SJCRH30 (cell line): ENCODE measurements at regions not wholly inside any gene's neighbourhood (a gene's known extent, or its start where the extent isn't known, plus 50 kb on each side); places are given as distances from the start of the nearest gene placed in this dataset.
A peak's percentile ranks its signal among the peaks of the same experiment; 100 is the strongest.
"Not testable (repeated sequence)": the region's sequence is repeated elsewhere in the genome, so short reads cannot be mapped to it uniquely, and the experiment has no call there.

Experiments
- DNase-seq, 2 experiments: peaks; one replicate each; pipeline ENCODE4 v3.0.0-alpha.2; 2015 to 2020
- H3K27ac ChIP-seq: fragments of 250-450 bp; sonication (Bioruptor Pico); 2 replicates; pipeline ENCODE4 v1.5.1; 2020; ENCODE audit warnings: mild to moderate bottlenecking, moderate library complexity
- H3K27me3 ChIP-seq: fragments of 250-450 bp; sonication (Bioruptor Pico); 2 replicates; pipeline ENCODE4 v1.5.1; 2020; ENCODE audit warnings: mild to moderate bottlenecking, moderate library complexity
- H3K36me3 ChIP-seq: fragments of 250-450 bp; sonication (Bioruptor Pico); 2 replicates; pipeline ENCODE4 v1.5.1; 2020; ENCODE audit warnings: mild to moderate bottlenecking, moderate library complexity
- H3K4me1 ChIP-seq: fragments of 250-450 bp; sonication (Bioruptor Pico); 2 replicates; pipeline ENCODE4 v1.5.1; 2020; ENCODE audit warnings: mild to moderate bottlenecking, moderate library complexity
- H3K4me3 ChIP-seq: fragments of 250-450 bp; sonication (Bioruptor Pico); 2 replicates; pipeline ENCODE4 v1.5.1; 2020; ENCODE audit warnings: mild to moderate bottlenecking, moderate library complexity
- H3K9me3 ChIP-seq: fragments of 250-450 bp; sonication (Bioruptor Pico); replicated peaks from 2 replicates; pipeline ENCODE4 v1.5.1; 2020; ENCODE audit warnings: mild to moderate bottlenecking, moderate library complexity

GRCh38 chr3:197424266-197424665 is 125.9 kb upstream of the DLG1 start:
- H3K4me1 ChIP-seq, result peaks cover 60% of the 10 kb centered on the region
- DNase-seq, result no peak
- H3K27me3 ChIP-seq, result no peaks in the 10 kb centered on the region
- H3K9me3 ChIP-seq, result no peaks in the 10 kb centered on the region
- no peak overlapping the region for H3K27ac ChIP-seq
- no peaks in the 10 kb centered on the region for H3K36me3 ChIP-seq
- H3K4me3 ChIP-seq, result no peak overlapping the region

DNA sequence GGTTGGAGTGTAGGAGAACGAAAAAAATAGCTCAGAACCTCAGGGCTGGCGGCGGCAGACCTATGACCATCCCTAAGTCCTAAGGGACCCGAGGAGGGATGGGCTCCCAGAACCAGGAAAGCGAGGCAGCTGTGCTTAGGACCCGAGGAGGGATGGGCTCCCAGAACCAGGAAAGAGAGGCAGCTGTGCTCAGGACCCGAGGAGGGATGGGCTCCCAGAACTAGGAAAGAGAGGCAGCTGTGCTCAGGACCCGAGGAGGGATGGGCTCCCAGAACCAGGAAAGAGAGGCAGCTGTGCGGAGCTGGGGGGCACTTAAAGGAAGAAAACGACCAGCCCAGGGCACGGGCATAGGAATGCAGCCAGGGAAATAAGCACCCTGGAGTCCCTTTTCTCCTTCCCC is 125.0 kb upstream of the DLG1 start:
- no peak for DNase-seq
- Histone ChIP-seq H3K9me3 (no peaks in the 10 kb centered on the region), H3K4me3 (no peak overlapping the region), H3K27ac (no peak overlapping the region), H3K27me3 (no peaks in the 10 kb centered on the region), H3K36me3 (no peaks in the 10 kb centered on the region), H3K4me1 (peaks cover 53% of the 10 kb centered on the region)

DNA sequence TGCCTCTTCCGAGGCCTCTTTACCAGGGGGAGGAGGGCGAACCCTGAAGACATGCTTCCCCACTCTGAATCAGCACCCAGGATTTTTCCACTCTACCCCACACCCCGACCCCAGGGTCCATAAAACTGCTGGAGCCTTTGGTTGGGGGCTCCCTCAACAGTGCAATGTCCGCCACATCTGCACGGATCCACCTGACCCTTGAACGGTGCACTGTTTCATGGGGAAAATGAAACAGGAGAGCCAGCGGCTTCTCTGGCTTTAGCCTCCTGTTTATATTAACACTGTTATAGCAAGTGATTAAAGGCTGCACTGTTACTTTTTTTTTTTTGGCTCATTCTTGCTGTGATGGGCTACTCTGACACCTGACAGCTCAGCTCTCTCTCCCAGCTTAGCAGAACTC is 124.1 kb upstream of the DLG1 start:
- Histone ChIP-seq H3K27me3 (no peaks in the 10 kb centered on the region), H3K4me1 (peaks cover 45% of the 10 kb centered on the region), H3K4me3 (no peak overlapping the region), H3K27ac (peak overlapping the region; percentile 11; the same call in 1 of the 2 replicates), H3K9me3 (no peaks in the 10 kb centered on the region), H3K36me3 (no peaks in the 10 kb centered on the region)
- DNase-seq, result peak in 1 of 2 experiments; percentile 22

DNA sequence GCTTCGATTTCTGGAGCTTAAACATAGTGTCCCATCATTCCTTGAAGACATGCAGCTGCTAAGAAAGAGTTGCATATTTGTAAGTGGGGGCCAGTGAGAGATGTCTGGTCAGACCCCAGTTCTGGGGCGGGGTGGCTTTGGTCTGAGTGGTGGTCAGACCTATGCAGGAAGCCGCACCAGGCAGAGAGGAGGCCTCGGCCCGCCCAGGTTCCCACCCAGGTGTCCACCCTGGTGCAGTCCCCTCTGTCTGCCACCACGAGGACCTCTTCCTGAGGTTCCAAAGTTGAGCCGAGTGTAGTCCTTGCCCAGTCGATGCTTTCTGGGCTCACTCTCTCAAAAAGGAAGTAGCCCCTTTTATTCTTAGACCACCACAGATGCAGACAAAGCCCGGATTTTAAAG is 122.6 kb upstream of the DLG1 start:
- no peaks in the 10 kb centered on the region for H3K27me3 ChIP-seq
- H3K9me3 ChIP-seq, result no peaks in the 10 kb centered on the region
- no peak overlapping the region for H3K27ac ChIP-seq
- H3K4me1 ChIP-seq, result peaks cover 33% of the 10 kb centered on the region
- no peak overlapping the region for H3K4me3 ChIP-seq
- no peaks in the 10 kb centered on the region for H3K36me3 ChIP-seq
- no peak for DNase-seq

DNA sequence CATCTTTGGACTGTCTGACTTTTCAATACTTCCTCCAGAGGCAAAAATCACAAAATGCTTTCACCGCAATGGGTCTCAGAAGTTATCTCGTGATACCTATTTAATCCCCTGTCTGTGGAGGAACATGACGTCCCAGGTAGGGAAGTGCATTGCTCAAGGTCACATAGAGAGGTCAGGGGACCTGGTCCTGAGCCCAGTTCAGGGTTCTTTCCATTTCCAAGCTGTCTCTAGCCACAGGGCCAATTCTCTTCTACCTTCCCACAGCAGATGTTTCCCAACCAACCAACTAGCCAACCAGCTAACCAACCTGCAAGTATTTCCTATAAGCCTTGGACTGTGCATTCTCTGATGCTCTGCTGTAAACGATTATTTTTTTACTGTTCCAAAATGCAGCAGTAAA is 122.2 kb upstream of the DLG1 start:
- Histone ChIP-seq H3K9me3 (no peaks in the 10 kb centered on the region), H3K27ac (no peak overlapping the region), H3K4me3 (no peak overlapping the region), H3K27me3 (no peaks in the 10 kb centered on the region), H3K4me1 (peaks cover 30% of the 10 kb centered on the region), H3K36me3 (no peaks in the 10 kb centered on the region)
- DNase-seq, result no peak

GRCh38 chr3:197420115-197420514 is 121.7 kb upstream of the DLG1 start:
- no peaks in the 10 kb centered on the region for H3K36me3 ChIP-seq
- DNase-seq, result no peak
- no peaks in the 10 kb centered on the region for H3K9me3 ChIP-seq
- H3K27me3 ChIP-seq, result no peaks in the 10 kb centered on the region
- H3K4me3 ChIP-seq, result no peak overlapping the region
- no peak overlapping the region for H3K27ac ChIP-seq
- peaks cover 26% of the 10 kb centered on the region for H3K4me1 ChIP-seq

DNA sequence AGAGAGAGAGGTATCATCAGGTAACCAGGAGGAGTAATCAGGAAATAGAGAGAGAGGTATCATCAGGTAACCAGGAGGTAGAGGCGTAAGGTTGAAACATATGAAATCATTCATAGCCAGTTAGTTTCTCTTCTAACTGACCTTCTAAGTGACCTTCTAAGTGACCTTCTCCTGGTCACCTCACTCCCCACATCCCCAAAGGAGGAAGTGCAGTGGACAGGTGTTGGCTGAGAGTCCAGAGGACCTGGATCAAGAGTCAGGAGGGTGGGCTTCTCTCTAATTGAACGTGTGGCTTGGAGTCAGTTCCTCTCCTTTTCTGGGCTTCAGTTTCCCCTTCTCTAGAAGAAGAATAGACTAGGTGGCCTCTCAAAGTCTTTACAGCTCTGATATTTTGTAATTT is 121.3 kb upstream of the DLG1 start:
- Histone ChIP-seq H3K27me3 (no peaks in the 10 kb centered on the region), H3K9me3 (no peaks in the 10 kb centered on the region), H3K4me3 (no peak overlapping the region), H3K36me3 (no peaks in the 10 kb centered on the region), H3K4me1 (peaks cover 22% of the 10 kb centered on the region), H3K27ac (no peak overlapping the region)
- no peak for DNase-seq

- no peak for DNase-seq
- no peak overlapping the region for H3K4me3 ChIP-seq
Measured at GRCh38 chr3:197417911-197418618, 119.7 kb upstream of the DLG1 start.

GRCh38 chr3:197417441-197417840 is 119.0 kb upstream of the DLG1 start:
- H3K27me3 ChIP-seq, result no peaks in the 10 kb centered on the region
- DNase-seq, result no peak
- no peak overlapping the region for H3K27ac ChIP-seq
- no peaks in the 10 kb centered on the region for H3K36me3 ChIP-seq
- H3K4me1 ChIP-seq, result peaks cover 10% of the 10 kb centered on the region
- no peak overlapping the region for H3K4me3 ChIP-seq
- H3K9me3 ChIP-seq, result no peaks in the 10 kb centered on the region

More at GRCh38 chr3:197417911-197418618, 119.7 kb upstream of the DLG1 start:
- no peak overlapping the region for H3K27ac ChIP-seq
- H3K27me3 ChIP-seq, result no peaks in the 10 kb centered on the region
- H3K36me3 ChIP-seq, result no peaks in the 10 kb centered on the region
- H3K9me3 ChIP-seq, result no peaks in the 10 kb centered on the region
- peaks cover 17% of the 10 kb centered on the region for H3K4me1 ChIP-seq

DNA sequence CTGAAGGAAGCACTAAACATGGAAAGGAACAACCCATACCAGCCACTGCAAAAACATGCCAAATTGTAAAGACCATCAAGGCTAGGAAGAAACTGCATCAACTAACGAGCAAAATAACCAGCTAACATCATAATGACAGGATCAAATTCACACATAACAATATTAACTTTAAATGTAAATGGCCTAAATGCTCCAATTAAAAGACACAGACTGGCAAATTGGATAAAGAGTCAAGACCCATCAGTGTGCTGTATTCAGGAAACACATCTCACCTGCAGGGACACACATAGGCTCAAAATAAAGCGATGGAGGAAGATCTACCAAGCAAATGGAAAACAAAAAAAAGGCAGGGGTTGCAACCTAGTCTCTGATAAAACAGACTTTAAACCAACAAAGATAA is 113.5 kb upstream of the DLG1 start:
- H3K4me3 ChIP-seq, H3K36me3 ChIP-seq, H3K27me3 ChIP-seq, H3K27ac ChIP-seq, H3K9me3 ChIP-seq, DNase-seq: not testable (repeated sequence)
- H3K4me1 ChIP-seq, result peaks cover 12% of the 10 kb centered on the region

GRCh38 chr3:197410170-197410569 is 111.8 kb upstream of the DLG1 start:
- H3K4me1 ChIP-seq, result peaks cover 19% of the 10 kb centered on the region
- not testable (repeated sequence) for H3K4me3 ChIP-seq, H3K27me3 ChIP-seq, H3K27ac ChIP-seq, H3K36me3 ChIP-seq, H3K9me3 ChIP-seq, DNase-seq

GRCh38 chr3:197408177-197408957 is 110.0 kb upstream of the DLG1 start:
- Histone ChIP-seq H3K27me3 (no peaks in the 10 kb centered on the region), H3K9me3 (no peaks in the 10 kb centered on the region; the same call in 1 of the 2 replicates), H3K4me3 (no peak overlapping the region), H3K36me3 (no peaks in the 10 kb centered on the region), H3K4me1 (peaks cover 19% of the 10 kb centered on the region), H3K27ac (no peak overlapping the region)
- DNase-seq, result peak in 1 of 2 experiments; percentile 57

- H3K4me1 ChIP-seq, result peaks cover 19% of the 10 kb centered on the region
- no peaks in the 10 kb centered on the region; the same call in 1 of the 2 replicates for H3K9me3 ChIP-seq
- H3K27me3 ChIP-seq, result no peaks in the 10 kb centered on the region
- no peak overlapping the region for H3K4me3 ChIP-seq
- H3K27ac ChIP-seq, result no peak overlapping the region
- DNase-seq, result no peak
- H3K36me3 ChIP-seq, result no peaks in the 10 kb centered on the region
Measured at GRCh38 chr3:197407526-197407925, 109.1 kb upstream of the DLG1 start.

DNA sequence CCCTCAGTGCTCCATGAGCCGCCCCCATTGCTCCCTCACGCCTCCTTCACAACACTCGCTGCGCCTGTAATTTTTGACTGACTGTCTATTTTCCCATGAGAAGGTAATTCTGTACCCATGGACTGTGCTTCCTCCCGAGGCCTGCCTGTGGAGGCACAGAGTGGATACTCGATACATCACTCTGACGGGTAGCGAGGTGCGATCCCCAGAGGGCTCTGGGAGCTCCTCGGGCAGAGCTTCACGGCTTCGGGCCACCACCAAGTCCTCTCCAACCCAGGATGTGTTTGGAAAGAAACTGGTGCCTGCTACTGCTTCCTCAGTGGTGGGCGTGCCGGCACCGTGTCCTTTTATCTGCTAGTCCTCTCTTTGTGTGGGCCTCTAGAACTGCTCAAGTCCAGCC is 108.6 kb upstream of the DLG1 start:
- peaks cover 19% of the 10 kb centered on the region for H3K4me1 ChIP-seq
- H3K36me3 ChIP-seq, result no peaks in the 10 kb centered on the region

GRCh38 chr3:197406266-197406665 is 107.9 kb upstream of the DLG1 start:
- Histone ChIP-seq H3K36me3 (no peaks in the 10 kb centered on the region), H3K27me3 (no peaks in the 10 kb centered on the region), H3K27ac (peak overlapping the region; percentile 20), H3K9me3 (no peaks in the 10 kb centered on the region; the same call in 1 of the 2 replicates), H3K4me3 (peak overlapping the region; percentile 21), H3K4me1 (peaks cover 19% of the 10 kb centered on the region)
- DNase-seq, result peak; percentile 93 to 94

More for the DNA sequence above, 108.6 kb upstream of the DLG1 start:
- DNase-seq, result no peak
- no peak overlapping the region; the same call in 1 of the 2 replicates for H3K27ac ChIP-seq
- no peaks in the 10 kb centered on the region; the same call in 1 of the 2 replicates for H3K9me3 ChIP-seq
- H3K27me3 ChIP-seq, result no peaks in the 10 kb centered on the region
- no peak overlapping the region for H3K4me3 ChIP-seq
